Endothelial cell of umbilical vein (primary cell): ENCODE measurements at regions not wholly inside any gene's neighbourhood (a gene's known extent, or its start where the extent isn't known, plus 50 kb on each side); places are given as distances from the start of the nearest gene placed in this dataset.
"Not testable (repeated sequence)": the region's sequence is repeated elsewhere in the genome, so short reads cannot be mapped to it uniquely, and the experiment has no call there.

Experiments used
- CTCF ChIP-seq, 2 donors: IDR thresholded peaks; 1 replicate in 1 of 2; 2 replicates in 1 of 2; pipeline ENCODE4 v1.5.1; 2011; ENCODE audit warnings: low read length in 2 of 2, mild to moderate bottlenecking in 2 of 2, moderate library complexity in 2 of 2, control low read depth in 1 of 2, inconsistent platforms in 1 of 2, low read depth in 1 of 2; ENCODE audit not compliant: insufficient read depth in 1 of 2; ENCODE audit errors: extremely low read depth in 1 of 2
- EZH2 ChIP-seq: IDR thresholded peaks from 2 replicates; pipeline ENCODE4 v1.6.1; 2012; ENCODE audit warnings: borderline replicate concordance, low read depth, mild to moderate bottlenecking, moderate library complexity, low read length, inconsistent platforms; ENCODE audit not compliant: severe bottlenecking
- MYC ChIP-seq: IDR thresholded peaks from one replicate; pipeline ENCODE4 v1.6.1; 2011; ENCODE audit warnings: mild to moderate bottlenecking, low read depth, low read length
- POLR2A ChIP-seq: IDR thresholded peaks from 2 replicates; pipeline ENCODE4 v1.6.1; 2012; ENCODE audit warnings: low read depth, mild to moderate bottlenecking, control low read depth, low read length
- POLR2AphosphoS5 ChIP-seq: IDR thresholded peaks from 2 replicates; pipeline ENCODE4 v1.6.1; 2012; ENCODE audit warnings: low read depth, mild to moderate bottlenecking, control low read depth, low read length, moderate library complexity; ENCODE audit not compliant: insufficient read depth
- TF ChIP-seq, protein P1 (sequence below): IDR thresholded peaks from 2 replicates; pipeline ENCODE4 v1.6.1; 2011; ENCODE audit not compliant: insufficient read depth, insufficient read length

DNA sequence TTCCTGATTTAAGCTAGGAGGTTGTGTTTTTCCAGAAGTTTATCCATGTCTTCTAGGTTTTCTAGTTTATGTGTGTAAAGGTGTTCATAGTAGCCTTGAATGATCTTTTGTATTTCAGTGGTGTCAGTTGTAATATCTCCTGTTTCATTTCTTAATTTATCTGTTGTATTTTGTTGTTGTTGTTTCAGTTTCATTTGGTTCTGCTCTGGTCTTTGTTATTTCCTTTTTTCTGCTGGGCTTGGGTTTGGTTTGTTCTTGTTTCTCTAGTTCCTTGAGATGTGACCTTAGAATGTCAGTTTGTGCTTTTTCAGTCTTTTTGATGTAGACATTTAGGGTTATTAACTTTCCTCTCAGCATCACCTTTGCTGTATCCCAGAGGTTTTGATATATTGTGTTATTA, 62.8 kb downstream of the SCP2D1 start:
- TF ChIP-seq POLR2A; MYC; POLR2AphosphoS5; EZH2; CTCF (IDR thresholded peaks at IDR 0.05; ENCODE audit: extremely low read depth in 1 of 2, insufficient read depth in 1 of 2, low read depth in 1 of 2, low read length in 2 of 2): not testable (repeated sequence)
- TF ChIP-seq, protein P1, sequence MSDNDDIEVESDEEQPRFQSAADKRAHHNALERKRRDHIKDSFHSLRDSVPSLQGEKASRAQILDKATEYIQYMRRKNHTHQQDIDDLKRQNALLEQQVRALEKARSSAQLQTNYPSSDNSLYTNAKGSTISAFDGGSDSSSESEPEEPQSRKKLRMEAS = not testable (repeated sequence)
